HCT116 (cell line): ENCODE measurements at regions not wholly inside any gene's neighbourhood (a gene's known extent, or its start where the extent isn't known, plus 50 kb on each side); places are given as distances from the start of the nearest gene placed in this dataset.

ENCODE experiments used
- ATAC-seq: fragments of 200-7000 bp; cut with Tn5 transposase; 2 replicates; pipeline ENCODE4 v1.9.1; 2020; ENCODE audit warnings: mild to moderate bottlenecking, moderate library complexity
- BruUV-seq: library from RNA; stranded (reverse); fragments of 400-500 nt; replicated peaks from 2 replicates; lab custom pipeline; 2021; lab: Mats Ljungman, UMichigan
- CTCF ChIA-PET: fragments of 300-600 bp; sonication (Branson Sonifier 250); formaldehyde crosslinking; loops from one replicate; lab custom pipeline; 2021; ENCODE audit warnings: antibody characterized with exemption; lab: Charles Lee
- POLR2A ChIA-PET: fragments of 300-600, 350-600 bp; sonication (Branson Sonifier 250); formaldehyde crosslinking; loops from one replicate; lab custom pipeline; 2021; ENCODE audit warnings: antibody characterized with exemption; lab: Charles Lee
- RAD21 ChIA-PET, 2 experiments: fragments of 300-600 bp; sonication (Branson Sonifier 250); formaldehyde crosslinking; loops; one replicate each; lab custom pipeline; 2023; ENCODE audit warnings: low total read pairs in 2 of 2; ENCODE audit not compliant: uncharacterized antibody in 2 of 2, unreplicated experiment in 2 of 2, low non-redundant PET in 1 of 2; lab: Charles Lee
- DNase-seq: peaks from one replicate; pipeline ENCODE4 v3.0.0-alpha.2; 2010; ENCODE audit warnings: low read depth, low spot score
- H2AFZ ChIP-seq: fragments of 200-600 bp; shearing (Covaris generic), sonication (generic); 2 replicates; pipeline ENCODE4 v1.6.1; 2017; ENCODE audit warnings: low read depth, mixed run types, mixed read lengths, antibody characterized with exemption, low read length; ENCODE audit not compliant: poor library complexity, severe bottlenecking
- H3K27ac ChIP-seq: 2 replicates; pipeline ENCODE4 v1.5.1; 2012; ENCODE audit warnings: low read depth, low read length
- H3K27me3 ChIP-seq: fragments of 200-600 bp; sonication (generic); 2 replicates; pipeline ENCODE4 v1.6.1; 2016; ENCODE audit warnings: mixed run types, low read length, mixed read lengths; ENCODE audit not compliant: insufficient read depth
- H3K36me3 ChIP-seq, 2 experiments: fragments of 200-500 bp in 1 of 2; fragments of 200-600 bp in 1 of 2; sonication (Bioruptor generic) in 1 of 2; sonication (generic) in 1 of 2; 2 replicates each; pipeline versions ENCODE4 v1.5.1 to v1.6.1; 2014 to 2016; ENCODE audit warnings: low read length in 2 of 2, inconsistent platforms in 1 of 2, mixed read lengths in 1 of 2, mixed run types in 1 of 2; ENCODE audit not compliant: insufficient read depth in 2 of 2, control insufficient read depth in 1 of 2
- H3K4me1 ChIP-seq, 2 experiments: fragments of 200-600 bp in 1 of 2; sonication (generic) in 1 of 2; 2 replicates each; pipeline versions ENCODE4 v1.5.1 to v1.6.1; 2012 to 2017; ENCODE audit warnings: low read length in 2 of 2, inconsistent platforms in 1 of 2, mild to moderate bottlenecking in 1 of 2, mixed read lengths in 1 of 2, mixed run types in 1 of 2, moderate library complexity in 1 of 2; ENCODE audit not compliant: insufficient read depth in 2 of 2, control insufficient read depth in 1 of 2
- H3K4me2 ChIP-seq: fragments of 200-600 bp; sonication (generic); 2 replicates; pipeline ENCODE4 v1.6.1; 2017; ENCODE audit warnings: mixed run types, low read length, mixed read lengths
- H3K4me3 ChIP-seq, 2 experiments: fragments of 200-600 bp in 1 of 2; sonication (generic) in 1 of 2; replicated peaks in 1 of 2; 2 replicates each; pipeline ENCODE4 v1.5.1; 2011 to 2016; ENCODE audit warnings: low read length in 2 of 2, control low read depth in 1 of 2, low read depth in 1 of 2, mild to moderate bottlenecking in 1 of 2, mixed read lengths in 1 of 2, mixed run types in 1 of 2
- H3K79me2 ChIP-seq: fragments of 200-600 bp; sonication (generic); 2 replicates; pipeline ENCODE4 v1.6.1; 2017; ENCODE audit warnings: mild to moderate bottlenecking, mixed run types, low read length, moderate library complexity, mixed read lengths; ENCODE audit not compliant: insufficient read depth
- H3K9ac ChIP-seq: fragments of 200-600 bp; sonication (generic); 2 replicates; pipeline ENCODE4 v1.6.1; 2016; ENCODE audit warnings: low read length, mixed read lengths
- H3K9me2 ChIP-seq: fragments of 200-600 bp; sonication (generic), shearing (Covaris generic); 2 replicates; pipeline ENCODE4 v1.6.1; 2017; ENCODE audit warnings: mixed run types, mild to moderate bottlenecking, moderate library complexity; ENCODE audit not compliant: insufficient read depth
- H3K9me3 ChIP-seq, 2 experiments: fragments of 200-500 bp in 1 of 2; fragments of 200-600 bp in 1 of 2; sonication (Bioruptor generic) in 1 of 2; sonication (generic) in 1 of 2; 2 replicates each; pipeline ENCODE4 v1.6.1; 2014 to 2017; ENCODE audit warnings: low read length in 2 of 2, mixed read lengths in 2 of 2, inconsistent platforms in 1 of 2, low read depth in 1 of 2, mild to moderate bottlenecking in 1 of 2, mixed run types in 1 of 2, moderate library complexity in 1 of 2; ENCODE audit not compliant: control insufficient read depth in 1 of 2, insufficient read depth in 1 of 2
- H4K20me1 ChIP-seq: fragments of 200-600 bp; sonication (generic), shearing (Covaris generic); 2 replicates; pipeline ENCODE4 v1.6.1; 2017; ENCODE audit warnings: mixed run types, mild to moderate bottlenecking, moderate library complexity; ENCODE audit not compliant: insufficient read depth
- ATF3 ChIP-seq: IDR thresholded peaks from 2 replicates; pipeline ENCODE4 v1.6.1; 2012
- CEBPB ChIP-seq: IDR thresholded peaks from 2 replicates; pipeline ENCODE4 v1.6.1; 2012; ENCODE audit warnings: low read depth
- EGR1 ChIP-seq: IDR thresholded peaks from 2 replicates; pipeline ENCODE4 v1.6.1; 2012; ENCODE audit warnings: low read depth
- EZH2 ChIP-seq: fragments of 200-600 bp; sonication (generic); IDR thresholded peaks from 2 replicates; pipeline ENCODE4 v1.6.1; 2017; ENCODE audit warnings: antibody characterized with exemption, mixed run types
- JUND ChIP-seq: IDR thresholded peaks from 2 replicates; pipeline ENCODE4 v1.6.1; 2012
- POLR2A ChIP-seq: IDR thresholded peaks from 2 replicates; pipeline ENCODE4 v1.7.0; 2011; ENCODE audit warnings: borderline replicate concordance; ENCODE audit not compliant: insufficient read depth, insufficient read length; ENCODE audit errors: extremely low read depth
- POLR2AphosphoS5 ChIP-seq: IDR thresholded peaks from 2 replicates; pipeline ENCODE4 v1.6.1; 2011; ENCODE audit warnings: mild to moderate bottlenecking, low read depth, low read length, moderate library complexity
- RAD21 ChIP-seq: IDR thresholded peaks from 2 replicates; pipeline ENCODE4 v1.6.1; 2012; ENCODE audit warnings: low read depth, mild to moderate bottlenecking
- SIN3A ChIP-seq: IDR thresholded peaks from 2 replicates; pipeline ENCODE4 v1.6.1; 2012; ENCODE audit warnings: low read depth
- SRF ChIP-seq: IDR thresholded peaks from 2 replicates; pipeline ENCODE4 v1.6.1; 2012; ENCODE audit warnings: low read depth
- intact Hi-C: fragments of 100-400 bp; cut with micrococcal nuclease; formaldehyde crosslinking; loops from 2 replicates; pipeline ENCODE4 v1.10.0; 2022

- no TSS peak for BruUV-seq
- no peak for ATAC-seq
- Histone ChIP-seq H4K20me1 (no peaks in the 10 kb centered on the region), H3K27ac (no peak overlapping the region), H3K36me3 (no peaks in the 10 kb centered on the region), H3K9ac (no peak overlapping the region), H2AFZ (no peak overlapping the region), H3K4me1 (no peaks in the 10 kb centered on the region), H3K4me2 (no peak overlapping the region), H3K4me3 (no peak overlapping the region), H3K9me2 (no peaks in the 10 kb centered on the region; the same call in 1 of the 2 replicates), H3K79me2 (no peaks in the 10 kb centered on the region), H3K27me3 (no peaks in the 10 kb centered on the region), H3K9me3 (no peaks in the 10 kb centered on the region)
- ChIA-PET RAD21 (no interaction called here), CTCF (no interaction called here), POLR2A (no interaction called here)
- intact Hi-C loops: no loop called here
- TF ChIP-seq RAD21: no peak
- no peak for TF ChIP-seq EZH2
- TF ChIP-seq POLR2AphosphoS5: no peak
- TF ChIP-seq EGR1: no peak
- TF ChIP-seq JUND: no peak
- DNase-seq: no peak
Observed at GRCh38 chr2:139378373-139378772, 598.2 kb upstream of the NXPH2 start.

GRCh38 chr2:139374296-139374850 is 594.2 kb upstream of the NXPH2 start:
- no TSS peak for BruUV-seq
- Histone ChIP-seq H3K9me2 (no peaks in the 10 kb centered on the region), H4K20me1 (no peaks in the 10 kb centered on the region), H3K9ac (no peak overlapping the region), H3K4me3 (no peak overlapping the region), H3K4me2 (no peak overlapping the region)
- intact Hi-C loops: no loop called here
- TF ChIP-seq CEBPB: no peak
- TF ChIP-seq ATF3: no peak
- TF ChIP-seq SRF: no peak
- no peak for TF ChIP-seq POLR2AphosphoS5
- no peak for TF ChIP-seq SIN3A
- TF ChIP-seq POLR2A: no peak
- TF ChIP-seq, all 23 proteins: peak for 0
- no peak for ATAC-seq
- Histone ChIP-seq H3K27me3 (no peaks in the 10 kb centered on the region), H3K9me3 (no peaks in the 10 kb centered on the region), H2AFZ (no peak overlapping the region), H3K36me3 (no peaks in the 10 kb centered on the region), H3K27ac (no peak overlapping the region), H3K79me2 (no peaks in the 10 kb centered on the region), H3K4me1 (no peaks in the 10 kb centered on the region)
- DNase-seq: no peak
- CTCF ChIA-PET: no interaction called here
- RAD21 ChIA-PET: no interaction called here
- POLR2A ChIA-PET: no interaction called here
